Liver (tissue), 8 donors: ENCODE measurements at regions not wholly inside any gene's neighbourhood (a gene's known extent, or its start where the extent isn't known, plus 50 kb on each side); places are given as distances from the start of the nearest gene placed in this dataset.

ENCODE experiments used
- DNase-seq: peaks from one replicate; pipeline ENCODE4 v3.0.0-alpha.2; 2017; ENCODE audit warnings: low spot score
- H3K27ac ChIP-seq, 2 donors: one replicate each; pipeline ENCODE4 v1.7.0; 2013; ENCODE audit warnings: inconsistent platforms in 2 of 2, low read length in 2 of 2, control low read depth in 1 of 2, low read depth in 1 of 2, mild to moderate bottlenecking in 1 of 2
- H3K27me3 ChIP-seq, 4 donors: one replicate each; pipeline versions ENCODE4 v1.6.1 to v1.7.0; 2013; ENCODE audit warnings: low read length in 3 of 4, inconsistent platforms in 1 of 4, mild to moderate bottlenecking in 1 of 4, moderate library complexity in 1 of 4; ENCODE audit not compliant: control insufficient read depth in 4 of 4, insufficient read depth in 4 of 4
- H3K36me3 ChIP-seq, 4 donors: one replicate each; pipeline versions ENCODE4 v1.6.1 to v1.7.0; 2013; ENCODE audit warnings: low read length in 3 of 4, mild to moderate bottlenecking in 3 of 4, low read depth in 1 of 4, moderate library complexity in 1 of 4; ENCODE audit not compliant: control insufficient read depth in 4 of 4, insufficient read depth in 3 of 4
- H3K4me1 ChIP-seq, 4 donors: one replicate each; pipeline versions ENCODE4 v1.6.1 to v1.7.0; 2013; ENCODE audit warnings: low read length in 3 of 4, mild to moderate bottlenecking in 3 of 4, moderate library complexity in 1 of 4; ENCODE audit not compliant: control insufficient read depth in 4 of 4, insufficient read depth in 4 of 4
- H3K4me3 ChIP-seq, 3 donors: one replicate each; pipeline versions ENCODE4 v1.6.1 to v1.7.0; 2013; ENCODE audit warnings: low read length in 3 of 3, control low read depth in 1 of 3, low read depth in 1 of 3, mild to moderate bottlenecking in 1 of 3
- H3K9ac ChIP-seq, 2 donors: one replicate each; pipeline ENCODE4 v1.7.0; 2013; ENCODE audit warnings: low read length in 2 of 2, mild to moderate bottlenecking in 2 of 2, moderate library complexity in 2 of 2, control low read depth in 1 of 2, low read depth in 1 of 2
- H3K9me3 ChIP-seq, 4 donors: one replicate each; pipeline versions ENCODE4 v1.6.1 to v1.7.0; 2013; ENCODE audit warnings: low read length in 3 of 4; ENCODE audit not compliant: control insufficient read depth in 4 of 4
- ATF3 ChIP-seq: IDR thresholded peaks from 2 replicates; pipeline ENCODE4 v1.6.1; 2016; ENCODE audit warnings: antibody characterized with exemption
- EGR1 ChIP-seq, 2 donors: IDR thresholded peaks; 2 replicates each; pipeline ENCODE4 v1.6.1; 2016 to 2018; ENCODE audit warnings: antibody characterized with exemption in 2 of 2, low read depth in 2 of 2
- FOXA1 ChIP-seq: IDR thresholded peaks from 2 replicates; pipeline ENCODE4 v1.6.1; 2016; ENCODE audit warnings: antibody characterized with exemption
- FOXA2 ChIP-seq: IDR thresholded peaks from 2 replicates; pipeline ENCODE4 v1.6.1; 2016; ENCODE audit warnings: antibody characterized with exemption
- HNF4A ChIP-seq, 2 donors: conservative IDR thresholded peaks; 2 replicates each; pipeline ENCODE4 v1.6.1; 2016; ENCODE audit warnings: antibody characterized with exemption in 2 of 2, mild to moderate bottlenecking in 2 of 2
- JUND ChIP-seq, 2 donors: IDR thresholded peaks; 2 replicates each; pipeline ENCODE4 v1.6.1; 2016; ENCODE audit warnings: antibody characterized with exemption in 2 of 2
- NR2F2 ChIP-seq: IDR thresholded peaks from 2 replicates; pipeline ENCODE4 v1.6.1; 2016; ENCODE audit warnings: antibody characterized with exemption
- RAD21 ChIP-seq, 2 donors: IDR thresholded peaks; 2 replicates each; pipeline ENCODE4 v1.6.1; 2016; ENCODE audit warnings: antibody characterized with exemption in 2 of 2, mild to moderate bottlenecking in 2 of 2
- REST ChIP-seq: IDR thresholded peaks from 2 replicates; pipeline ENCODE4 v1.6.1; 2016; ENCODE audit warnings: antibody characterized with exemption, mild to moderate bottlenecking
- RXRA ChIP-seq, 2 donors: IDR thresholded peaks; 2 replicates each; pipeline ENCODE4 v1.6.1; 2017 to 2018; ENCODE audit warnings: antibody characterized with exemption in 2 of 2, mild to moderate bottlenecking in 1 of 2
- SP1 ChIP-seq: IDR thresholded peaks from 2 replicates; pipeline ENCODE4 v1.6.1; 2018; ENCODE audit warnings: antibody characterized with exemption, mild to moderate bottlenecking
- YY1 ChIP-seq: IDR thresholded peaks from 2 replicates; pipeline ENCODE4 v1.6.1; 2016; ENCODE audit warnings: antibody characterized with exemption, mild to moderate bottlenecking
- ZBTB33 ChIP-seq: IDR thresholded peaks from 2 replicates; pipeline ENCODE4 v1.6.1; 2016; ENCODE audit warnings: antibody characterized with exemption
- WGBS: extraction: QIAGEN DNeasy Blood & Tissue Kit; methylation state at CpG from one replicate; pipeline ENCODE4 v1.1.7; 2013; 5-methylcytosine and 5-hydroxymethylcytosine counted together
- TF ChIP-seq, protein P1 (sequence below): fragments of 150-350 bp; IDR thresholded peaks from 2 replicates; pipeline ENCODE4 v1.5.1; 2017; ENCODE audit warnings: improper control_type of control experiment, low read depth, low read length; ENCODE audit not compliant: missing input control
- TF ChIP-seq, protein P2 (sequence below): IDR thresholded peaks from 2 replicates; pipeline ENCODE4 v1.6.1; 2016; ENCODE audit warnings: antibody characterized with exemption
- donor health status: healthy.
- donor health status: healthy.
- donor health status: healthy.
- donor health status: healthy.
- donor health status: healthy.

GRCh38 chr6:125379174-125379573, 77.4 kb upstream of the HDDC2 start:
- TF ChIP-seq JUND (IDR thresholded peaks at IDR 0.05), result no peak
- TF ChIP-seq REST, result no peak
- TF ChIP-seq, protein P1, sequence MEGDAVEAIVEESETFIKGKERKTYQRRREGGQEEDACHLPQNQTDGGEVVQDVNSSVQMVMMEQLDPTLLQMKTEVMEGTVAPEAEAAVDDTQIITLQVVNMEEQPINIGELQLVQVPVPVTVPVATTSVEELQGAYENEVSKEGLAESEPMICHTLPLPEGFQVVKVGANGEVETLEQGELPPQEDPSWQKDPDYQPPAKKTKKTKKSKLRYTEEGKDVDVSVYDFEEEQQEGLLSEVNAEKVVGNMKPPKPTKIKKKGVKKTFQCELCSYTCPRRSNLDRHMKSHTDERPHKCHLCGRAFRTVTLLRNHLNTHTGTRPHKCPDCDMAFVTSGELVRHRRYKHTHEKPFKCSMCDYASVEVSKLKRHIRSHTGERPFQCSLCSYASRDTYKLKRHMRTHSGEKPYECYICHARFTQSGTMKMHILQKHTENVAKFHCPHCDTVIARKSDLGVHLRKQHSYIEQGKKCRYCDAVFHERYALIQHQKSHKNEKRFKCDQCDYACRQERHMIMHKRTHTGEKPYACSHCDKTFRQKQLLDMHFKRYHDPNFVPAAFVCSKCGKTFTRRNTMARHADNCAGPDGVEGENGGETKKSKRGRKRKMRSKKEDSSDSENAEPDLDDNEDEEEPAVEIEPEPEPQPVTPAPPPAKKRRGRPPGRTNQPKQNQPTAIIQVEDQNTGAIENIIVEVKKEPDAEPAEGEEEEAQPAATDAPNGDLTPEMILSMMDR, result no peak
- TF ChIP-seq YY1, result no peak
- no peak for TF ChIP-seq RAD21 (IDR thresholded peaks at IDR 0.05)
- no peak for TF ChIP-seq FOXA2
- no peak for TF ChIP-seq ATF3
- no peak for TF ChIP-seq ZBTB33
- TF ChIP-seq HNF4A (conservative IDR thresholded peaks at IDR 0.05), result no peak
- no peak for TF ChIP-seq SP1
- H3K4me3 ChIP-seq, result no peak overlapping the region
- H3K27ac ChIP-seq, result no peak overlapping the region
- H3K9me3 ChIP-seq, result no peaks in the 10 kb centered on the region
- H3K4me1 ChIP-seq, result no peaks in the 10 kb centered on the region
- WGBS, result 75% methylated on average over 4 of the region's 4 CpGs
- no peak overlapping the region for H3K9ac ChIP-seq
- no peak for DNase-seq
- no peaks in the 10 kb centered on the region for H3K36me3 ChIP-seq
- H3K27me3 ChIP-seq, result no peaks in the 10 kb centered on the region

GRCh38 chr6:125380474-125380873, 78.7 kb upstream of the HDDC2 start:
- no peaks in the 10 kb centered on the region for H3K9me3 ChIP-seq
- H3K4me1 ChIP-seq, result no peaks in the 10 kb centered on the region
- DNase-seq, result no peak
- WGBS, result 94% methylated on average over 5 of the region's 5 CpGs
- H3K4me3 ChIP-seq, result no peak overlapping the region
- no peak overlapping the region for H3K27ac ChIP-seq
- H3K36me3 ChIP-seq, result no peaks in the 10 kb centered on the region
- no peak overlapping the region for H3K9ac ChIP-seq
- no peaks in the 10 kb centered on the region for H3K27me3 ChIP-seq
- no peak for TF ChIP-seq EGR1 (IDR thresholded peaks at IDR 0.05; ENCODE audit: low read depth in 2 of 2)
- no peak for TF ChIP-seq JUND (IDR thresholded peaks at IDR 0.05)
- TF ChIP-seq SP1, result no peak
- no peak for TF ChIP-seq NR2F2
- TF ChIP-seq YY1, result no peak
- TF ChIP-seq, protein P1, result no peak
- TF ChIP-seq REST, result no peak
- no peak for TF ChIP-seq RXRA (IDR thresholded peaks at IDR 0.05)
- no peak for TF ChIP-seq ZBTB33
- TF ChIP-seq ATF3, result no peak
- TF ChIP-seq, protein P2, sequence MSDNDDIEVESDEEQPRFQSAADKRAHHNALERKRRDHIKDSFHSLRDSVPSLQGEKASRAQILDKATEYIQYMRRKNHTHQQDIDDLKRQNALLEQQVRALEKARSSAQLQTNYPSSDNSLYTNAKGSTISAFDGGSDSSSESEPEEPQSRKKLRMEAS, result no peak
- TF ChIP-seq RAD21 (IDR thresholded peaks at IDR 0.05), result no peak
- no peak for TF ChIP-seq FOXA1
